ENCODE measurements at regions not wholly inside any gene's neighbourhood (a gene's known extent, or its start where the extent isn't known, plus 50 kb on each side); places are given as distances from the start of the nearest gene placed in this dataset.

- CTCF ChIA-PET, result no interaction called here
- H3K4me1 ChIP-seq, result no peaks in the 10 kb centered on the region
- no peak for DNase-seq (ENCODE audit: low read depth in 1 of 2, low spot score in 1 of 2)
- no peak overlapping the region for H3K4me2 ChIP-seq
- POLR2A ChIA-PET, result no interaction called here
- H3K9me3 ChIP-seq, result peaks cover 7% of the 10 kb centered on the region; the same call in 1 of the 3 replicates
- 33% methylated on average over 2 of the region's 2 CpGs for WGBS (ENCODE audit: missing lambda C conversion rate)
- H3K4me3 ChIP-seq, result no peak overlapping the region
- no peak for FAIRE-seq
- ATAC-seq, result no peak
- TF ChIP-seq ATOH8 (CRISPR knock-in tag; IDR thresholded peaks at IDR 0.05; ENCODE audit: low read depth), result no peak
- TF ChIP-seq MAX (IDR thresholded peaks at IDR 0.05), result no peak
- no peak for TF ChIP-seq FOSL2 (IDR thresholded peaks at IDR 0.05)
- peak; percentile 19; the same call in 1 of the 2 replicates for TF ChIP-seq FOSL2 (CRISPR knock-in tag; IDR thresholded peaks at IDR 0.05)
- H3K27ac ChIP-seq, result no peak overlapping the region
Measured at GRCh38 chr13:109922518-109922917, 136.1 kb upstream of the IRS2 start.

- no peak for FAIRE-seq
- Histone ChIP-seq H3K4me1 (no peaks in the 10 kb centered on the region), H3K4me2 (no peak overlapping the region), H3K9me3 (no peaks in the 10 kb centered on the region), H3K4me3 (no peak overlapping the region), H3K27ac (no peak overlapping the region)
- POLR2A ChIA-PET, result no interaction called here
- WGBS (ENCODE audit: missing lambda C conversion rate), result 74% methylated on average over 4 of the region's 4 CpGs
- no peak for ATAC-seq
- no peak for TF ChIP-seq HMGXB4 (CRISPR knock-in tag; IDR thresholded peaks at IDR 0.05; ENCODE audit: borderline replicate concordance)
- TF ChIP-seq SMC3 (IDR thresholded peaks at IDR 0.05), result no peak
- TF ChIP-seq PHF8 (IDR thresholded peaks at IDR 0.05; ENCODE audit: borderline replicate concordance, low read depth), result no peak
- no peak for TF ChIP-seq FOSL2 (IDR thresholded peaks at IDR 0.05)
- TF ChIP-seq FOSL2 (CRISPR knock-in tag; IDR thresholded peaks at IDR 0.05), result no peak
- no peak for TF ChIP-seq SREBF2 (IDR thresholded peaks at IDR 0.05)
- TF ChIP-seq CBX8 (IDR thresholded peaks at IDR 0.05), result no peak
- no peak for TF ChIP-seq MAFK (IDR thresholded peaks at IDR 0.05; ENCODE audit: partially characterized antibody)
- no peak for TF ChIP-seq CHD4 (IDR thresholded peaks at IDR 0.05; ENCODE audit: borderline replicate concordance)
- TF ChIP-seq RNF2 (IDR thresholded peaks at IDR 0.05; ENCODE audit: borderline replicate concordance, low read depth), result no peak
- no peak for TF ChIP-seq NR3C1 (IDR thresholded peaks at IDR 0.05)
- no peak for TF ChIP-seq KDM5A (IDR thresholded peaks at IDR 0.05)
- no peak for TF ChIP-seq MYC (IDR thresholded peaks at IDR 0.05; ENCODE audit: borderline replicate concordance, low read length)
- TF ChIP-seq RARB (CRISPR knock-in tag; IDR thresholded peaks at IDR 0.05), result no peak
- no peak for TF ChIP-seq CTCF (IDR thresholded peaks at IDR 0.05)
- DNase-seq (ENCODE audit: low read depth in 1 of 2, low spot score in 1 of 2), result no peak
- CTCF ChIA-PET, result no interaction called here
Measured at GRCh38 chr13:109919715-109920375, 133.5 kb upstream of the IRS2 start.

- ATAC-seq (no peak), DNase-seq (ENCODE audit: low read depth in 1 of 2, low spot score in 1 of 2) (no peak), FAIRE-seq (no peak)
- no peak overlapping the region for H3K27ac ChIP-seq
- no peak overlapping the region for H3K4me2 ChIP-seq
- 88% methylated on average over 9 of the region's 9 CpGs for WGBS (ENCODE audit: missing lambda C conversion rate)
- no peaks in the 10 kb centered on the region for H3K9me3 ChIP-seq
- ChIA-PET POLR2A (no interaction called here), CTCF (no interaction called here)
- no peak overlapping the region for H3K4me3 ChIP-seq
- no peaks in the 10 kb centered on the region for H3K4me1 ChIP-seq
- TF ChIP-seq ZFP36 (IDR thresholded peaks at IDR 0.05; ENCODE audit: borderline replicate concordance, partially characterized antibody) (no peak), ZC3H11A (IDR thresholded peaks at IDR 0.05) (no peak), ESRRA (IDR thresholded peaks at IDR 0.05; ENCODE audit: borderline replicate concordance, low read length) (no peak), POLR2A (IDR thresholded peaks at IDR 0.05; ENCODE audit: low read length) (no peak), ZNF302 (CRISPR knock-in tag; IDR thresholded peaks at IDR 0.05) (no peak), EHMT2 (IDR thresholded peaks at IDR 0.05; ENCODE audit: low read depth) (no peak), BHLHE40 (IDR thresholded peaks at IDR 0.05; ENCODE audit: low read depth, low read length) (no peak), ELK1 (IDR thresholded peaks at IDR 0.05; ENCODE audit: low read depth, low read length) (no peak), HES2 (IDR thresholded peaks at IDR 0.05) (no peak), NR3C1 (IDR thresholded peaks at IDR 0.05) (no peak), GATA3 (IDR thresholded peaks at IDR 0.05; ENCODE audit: borderline replicate concordance) (no peak), ZSCAN20 (CRISPR knock-in tag; IDR thresholded peaks at IDR 0.05) (no peak), CBX8 (IDR thresholded peaks at IDR 0.05) (no peak), EHF (CRISPR knock-in tag; IDR thresholded peaks at IDR 0.05) (no peak), ATOH8 (CRISPR knock-in tag; IDR thresholded peaks at IDR 0.05; ENCODE audit: low read depth) (no peak)
Measured at GRCh38 chr13:109918179-109918711, 131.9 kb upstream of the IRS2 start.

All from A549 (cell line).